ENCODE measurements at regions not wholly inside any gene's neighbourhood (a gene's known extent, or its start where the extent isn't known, plus 50 kb on each side); places are given as distances from the start of the nearest gene placed in this dataset.

DNA sequence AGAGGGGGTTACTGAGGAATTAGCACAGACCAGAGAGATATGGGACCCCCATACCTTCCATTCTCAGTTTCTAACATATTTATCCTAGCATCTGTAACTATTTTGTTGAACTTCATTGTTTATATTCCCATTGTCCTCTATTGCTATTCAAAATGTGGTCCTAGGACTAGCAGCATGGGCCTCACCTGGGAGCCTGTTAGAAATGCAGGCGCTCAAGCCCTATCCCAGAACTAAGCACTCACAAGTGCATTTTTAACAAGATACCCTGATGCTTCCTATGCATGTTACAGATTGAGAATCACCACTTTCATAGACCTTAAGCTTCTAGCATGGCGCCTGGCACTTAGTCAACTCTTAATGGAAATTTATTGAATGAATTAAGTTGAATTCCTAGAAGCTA lies 58.3 kb upstream of the TDRD3 start:
- Histone ChIP-seq H3K4me3 (ENCODE audit: control insufficient read depth in 1 of 2, extremely low read depth in 1 of 2, low read length in 1 of 2) (no peak overlapping the region), H3K27me3 (replicated peaks in 1 of 2; ENCODE audit: control insufficient read depth in 2 of 2, extremely low read depth in 1 of 2, insufficient read depth in 2 of 2, low read length in 1 of 2) (peaks cover 0 to 4% of the 10 kb centered on the region in 2 experiments), H3K4me1 (ENCODE audit: control insufficient read depth in 1 of 2, extremely low read depth in 1 of 2, insufficient read depth in 2 of 2, low read length in 2 of 2) (no peaks in the 10 kb centered on the region), H3K9me3 (no peaks in the 10 kb centered on the region), H3K27ac (ENCODE audit: low read length) (no peak overlapping the region), H3K36me3 (ENCODE audit: control insufficient read depth in 2 of 2, extremely low read depth in 1 of 2, insufficient read depth in 1 of 2, low read length in 1 of 2) (no peaks in the 10 kb centered on the region)
- CTCF ChIA-PET = interaction anchor here (0.6 to 1.1 kb wide), 3 partner anchors 10 to 659 kb away, joined by 3 read pairs; no protein-coding TSS in a partner anchor
- Mint-ChIP-seq H3K27me3 (peaks cover 16 to 25% of the 10 kb centered on the region in 2 donors), H3K4me3 (no peak overlapping the region), H3K9me3 (peaks cover 0 to 2% (median 0%) of the 10 kb centered on the region in 3 donors), H3K4me1 (no peaks in the 10 kb centered on the region), H3K27ac (no peak overlapping the region), H3K36me3 (no peaks in the 10 kb centered on the region)
- POLR2A ChIA-PET = interaction anchor here in 1 of 2 donors (0.6 kb wide), 1 partner anchor 11 kb away, joined by 3 read pairs; no protein-coding TSS in a partner anchor
- no peak for DNase-seq
- no peak for ATAC-seq (replicated peaks in 1 of 4)
- WGBS (ENCODE audit: insufficient coverage) = 88% methylated on average over 1 of the region's 2 CpGs

DNA sequence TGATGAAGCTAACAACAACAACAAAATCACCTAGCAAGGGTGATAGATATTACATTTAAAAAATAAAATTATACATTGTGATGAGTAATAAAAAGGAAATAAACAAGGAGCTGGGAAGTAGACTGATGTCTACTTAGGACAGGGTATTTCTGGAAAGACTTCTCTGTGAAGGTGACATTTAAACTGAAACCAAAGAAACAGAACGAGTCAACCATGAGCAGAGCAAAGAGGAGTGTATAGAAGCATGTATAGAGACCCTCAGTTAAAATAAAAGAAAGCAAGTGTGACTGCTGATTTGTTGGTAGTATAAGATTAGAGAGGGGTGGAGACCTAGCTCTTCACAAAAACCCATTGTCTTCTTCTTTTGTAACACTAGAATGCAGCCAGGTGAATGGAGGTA lies 53.0 kb upstream of the TDRD3 start:
- DNase-seq (no peak), ATAC-seq (replicated peaks in 1 of 4) (no peak)
- Mint-ChIP-seq H3K27me3 (peaks cover 29 to 45% of the 10 kb centered on the region in 2 donors), H3K4me1 (peaks cover 0 to 5% (median 0%) of the 10 kb centered on the region in 3 donors), H3K36me3 (no peaks in the 10 kb centered on the region), H3K9me3 (peaks cover 0 to 2% (median 0%) of the 10 kb centered on the region in 3 donors), H3K4me3 (no peak overlapping the region), H3K27ac (no peak overlapping the region)
- ChIA-PET POLR2A (no interaction called here), CTCF (interaction anchor here in 1 of 2 donors (0.8 kb wide), 1 partner anchor 17 kb away, joined by 3 read pairs; no protein-coding TSS in a partner anchor)
- Histone ChIP-seq H3K4me1 (ENCODE audit: control insufficient read depth in 1 of 2, extremely low read depth in 1 of 2, insufficient read depth in 2 of 2, low read length in 2 of 2) (no peaks in the 10 kb centered on the region), H3K36me3 (ENCODE audit: control insufficient read depth in 2 of 2, extremely low read depth in 1 of 2, insufficient read depth in 1 of 2, low read length in 1 of 2) (no peaks in the 10 kb centered on the region), H3K27me3 (replicated peaks in 1 of 2; ENCODE audit: control insufficient read depth in 2 of 2, extremely low read depth in 1 of 2, insufficient read depth in 2 of 2, low read length in 1 of 2) (peaks cover 0 to 9% of the 10 kb centered on the region in 2 experiments), H3K27ac (ENCODE audit: low read length) (no peak overlapping the region), H3K9me3 (no peaks in the 10 kb centered on the region), H3K4me3 (ENCODE audit: control insufficient read depth in 1 of 2, extremely low read depth in 1 of 2, low read length in 1 of 2) (no peak overlapping the region)
- WGBS (ENCODE audit: insufficient coverage) = no CpG with 5 or more reads among the region's 1 CpG

DNA sequence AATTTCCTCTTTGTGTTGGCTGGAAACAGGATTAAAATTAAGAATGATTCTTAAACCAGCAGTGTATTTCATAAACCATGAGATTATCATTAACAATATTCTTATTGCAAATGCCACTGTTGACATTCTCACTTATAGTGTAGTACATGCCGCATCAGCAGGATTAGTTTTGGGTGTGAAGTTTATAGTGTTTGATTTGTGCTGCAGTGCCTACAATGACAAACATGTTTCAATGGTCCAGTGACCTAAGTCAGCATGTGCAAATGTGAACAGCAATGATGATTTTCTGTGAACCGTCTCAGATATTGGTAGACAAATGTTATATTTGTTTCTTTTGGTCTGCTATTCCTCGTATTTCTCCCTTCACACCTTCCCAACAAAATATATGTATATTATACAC lies 49.8 kb upstream of the TDRD3 start:
- ChIA-PET CTCF (no interaction called here), POLR2A (no interaction called here)
- Histone ChIP-seq H3K27me3 (replicated peaks in 1 of 2; ENCODE audit: control insufficient read depth in 2 of 2, extremely low read depth in 1 of 2, insufficient read depth in 2 of 2, low read length in 1 of 2) (peaks cover 0 to 9% of the 10 kb centered on the region in 2 experiments), H3K4me3 (ENCODE audit: control insufficient read depth in 1 of 2, extremely low read depth in 1 of 2, low read length in 1 of 2) (no peak overlapping the region), H3K4me1 (ENCODE audit: control insufficient read depth in 1 of 2, extremely low read depth in 1 of 2, insufficient read depth in 2 of 2, low read length in 2 of 2) (no peaks in the 10 kb centered on the region), H3K27ac (ENCODE audit: low read length) (no peak overlapping the region), H3K36me3 (ENCODE audit: control insufficient read depth in 2 of 2, extremely low read depth in 1 of 2, insufficient read depth in 1 of 2, low read length in 1 of 2) (no peaks in the 10 kb centered on the region), H3K9me3 (no peaks in the 10 kb centered on the region)
- H3K4me3 Mint-ChIP-seq = no peak overlapping the region
- H3K27ac Mint-ChIP-seq = no peak overlapping the region
- no peaks in the 10 kb centered on the region for H3K36me3 Mint-ChIP-seq
- H3K4me1 Mint-ChIP-seq = peaks cover 0 to 5% (median 0%) of the 10 kb centered on the region in 3 donors
- DNase-seq (no peak), ATAC-seq (replicated peaks in 1 of 4) (no peak)
- no peaks in the 10 kb centered on the region for H3K9me3 Mint-ChIP-seq
- H3K27me3 Mint-ChIP-seq = peaks cover 29 to 34% of the 10 kb centered on the region in 2 donors
- no CpG with 5 or more reads among the region's 3 CpGs for WGBS (ENCODE audit: insufficient coverage)

All from T-cell (primary cell).